ENCODE measurements at regions not wholly inside any gene's neighbourhood (a gene's known extent, or its start where the extent isn't known, plus 50 kb on each side); places are given as distances from the start of the nearest gene placed in this dataset.

DNA sequence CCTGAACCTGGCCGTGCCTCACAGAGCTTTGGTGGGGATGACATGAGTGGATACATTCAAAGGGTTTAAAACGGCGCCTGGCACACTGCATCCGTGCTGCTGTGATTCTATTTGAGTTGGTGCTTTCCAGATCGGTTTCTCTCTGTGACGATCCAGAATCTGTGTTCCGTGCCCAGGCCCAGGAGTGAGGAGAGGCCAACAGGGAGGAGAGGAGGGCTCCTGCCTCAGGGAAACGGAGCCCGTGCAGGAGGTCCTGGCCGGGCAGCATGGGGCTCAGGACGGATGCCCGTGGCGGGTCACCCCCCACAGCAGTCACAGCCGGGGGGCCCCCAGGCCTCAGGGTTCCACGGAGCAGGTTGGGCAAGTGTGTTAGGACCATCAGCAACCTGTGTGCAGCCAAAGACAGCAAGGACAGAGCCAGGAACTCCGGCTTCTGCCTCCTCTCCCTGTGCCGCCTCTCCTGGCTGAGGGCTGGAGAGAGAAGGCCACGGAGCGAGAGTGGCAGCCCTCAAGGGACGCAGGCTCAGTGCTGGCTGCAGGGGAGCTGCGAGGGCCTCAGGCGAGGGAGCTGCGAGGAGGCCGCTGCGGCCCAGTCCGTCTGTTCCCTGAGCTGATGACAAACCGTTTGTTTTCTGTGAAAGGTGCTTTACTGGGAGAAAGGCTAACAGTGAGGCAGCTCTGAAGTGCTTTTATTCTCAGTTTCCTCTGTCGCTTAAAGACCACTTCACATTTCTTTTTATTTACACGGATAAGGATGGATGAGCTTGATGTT, 99.3 kb downstream of the METRNL start:
- no peak for DNase-seq (ENCODE audit: low read depth)

DNA sequence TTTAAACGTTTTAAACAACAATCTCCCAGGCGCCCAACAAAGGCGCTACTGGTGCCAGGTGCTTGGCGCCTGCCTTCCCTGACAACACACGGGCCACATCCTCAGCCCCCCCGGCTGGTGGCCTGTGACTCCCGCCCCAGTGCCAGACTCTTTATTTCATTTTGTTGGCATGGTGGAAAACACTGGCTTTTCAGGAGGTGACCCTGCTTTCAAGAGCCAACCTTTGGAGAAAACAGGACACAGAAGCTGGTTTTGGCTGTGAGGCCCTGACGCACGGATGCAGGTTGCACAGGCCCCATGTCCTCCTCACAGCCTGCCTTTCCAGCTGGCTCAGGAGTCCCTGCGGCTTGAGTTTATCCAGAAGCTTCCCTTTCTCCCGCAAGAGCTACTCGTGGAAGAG, 100.0 kb downstream of the METRNL start:
- DNase-seq (ENCODE audit: low read depth): no peak

DNA sequence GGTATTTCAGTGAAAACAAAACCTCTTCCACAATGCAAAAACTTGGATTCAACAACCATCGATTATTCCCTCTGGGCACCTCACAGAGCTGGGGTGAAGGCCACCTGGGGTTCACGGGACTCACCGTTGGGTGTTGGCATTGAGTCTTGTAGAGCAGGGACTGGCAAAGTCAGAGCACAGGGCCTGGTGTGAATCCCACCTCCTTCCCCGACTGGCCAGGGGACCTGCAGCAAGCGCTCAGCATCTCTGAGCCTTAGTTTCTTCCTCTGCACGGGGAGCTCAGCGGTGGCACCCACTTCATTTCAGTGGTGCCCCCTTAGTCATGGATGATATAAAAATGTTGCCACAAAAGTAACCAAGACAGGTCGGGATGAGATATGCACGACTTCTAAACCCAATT, 100.4 kb downstream of the METRNL start:
- DNase-seq (ENCODE audit: low read depth): no peak

DNA sequence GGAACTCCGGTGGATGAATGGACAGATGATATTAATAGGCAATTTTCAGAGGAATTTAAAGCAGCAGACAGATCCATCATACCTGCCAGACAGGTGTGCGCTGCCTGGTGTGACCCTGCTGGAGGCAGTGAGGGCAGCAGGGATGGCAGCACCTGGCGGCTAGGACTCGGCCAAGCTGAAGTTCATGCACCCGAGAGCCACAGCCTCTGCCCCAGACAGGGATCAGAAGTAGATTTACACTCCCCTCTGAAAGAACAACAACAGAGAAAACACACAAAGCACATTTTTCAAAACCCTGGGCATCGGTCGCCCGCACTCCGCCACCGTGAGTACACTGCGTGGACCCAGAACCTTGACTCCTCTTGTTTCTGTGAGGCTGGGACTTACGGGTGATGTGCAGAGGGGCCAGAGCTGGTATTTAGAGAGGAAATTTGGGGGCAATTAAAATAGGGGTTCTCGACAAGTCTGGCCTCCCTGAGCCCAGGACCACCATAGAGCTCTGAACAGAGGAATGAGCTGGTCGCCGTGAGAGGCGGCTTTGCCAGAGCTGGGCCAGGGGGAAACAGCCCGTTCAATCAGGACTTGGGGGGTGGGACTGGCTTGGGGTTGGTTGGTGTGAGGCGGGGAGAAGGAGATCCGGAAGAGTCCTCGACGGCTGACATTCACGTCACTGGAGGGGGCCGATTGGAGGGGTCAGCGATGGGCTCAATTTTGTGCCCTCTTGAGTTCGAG, 101.0 kb downstream of the METRNL start:
- no peak for DNase-seq (ENCODE audit: low read depth)

DNA sequence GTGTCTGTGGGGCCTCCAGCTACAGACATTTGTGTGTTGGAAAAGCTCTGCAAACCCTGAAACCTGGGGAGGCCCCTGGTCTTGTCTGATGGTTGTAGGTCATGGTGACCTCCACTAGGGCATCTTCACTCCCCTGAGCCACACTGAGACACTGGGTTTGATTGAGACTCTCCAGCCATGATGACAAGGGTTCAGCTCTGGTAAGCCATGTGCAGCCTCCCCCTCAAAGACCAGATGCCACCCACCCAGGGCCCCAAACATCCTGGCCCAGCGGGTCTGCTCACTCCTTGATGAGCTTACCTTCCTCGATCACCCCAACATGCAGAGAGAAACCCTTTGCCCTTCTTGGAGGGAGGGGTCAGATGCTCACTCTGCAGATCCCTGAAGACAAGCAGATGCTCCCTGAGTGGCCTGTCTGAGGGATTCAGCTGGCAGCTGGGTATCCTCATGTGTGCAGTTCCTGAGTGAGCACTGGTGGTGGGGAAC, 101.6 kb downstream of the METRNL start:
- DNase-seq (ENCODE audit: low read depth): no peak

DNA sequence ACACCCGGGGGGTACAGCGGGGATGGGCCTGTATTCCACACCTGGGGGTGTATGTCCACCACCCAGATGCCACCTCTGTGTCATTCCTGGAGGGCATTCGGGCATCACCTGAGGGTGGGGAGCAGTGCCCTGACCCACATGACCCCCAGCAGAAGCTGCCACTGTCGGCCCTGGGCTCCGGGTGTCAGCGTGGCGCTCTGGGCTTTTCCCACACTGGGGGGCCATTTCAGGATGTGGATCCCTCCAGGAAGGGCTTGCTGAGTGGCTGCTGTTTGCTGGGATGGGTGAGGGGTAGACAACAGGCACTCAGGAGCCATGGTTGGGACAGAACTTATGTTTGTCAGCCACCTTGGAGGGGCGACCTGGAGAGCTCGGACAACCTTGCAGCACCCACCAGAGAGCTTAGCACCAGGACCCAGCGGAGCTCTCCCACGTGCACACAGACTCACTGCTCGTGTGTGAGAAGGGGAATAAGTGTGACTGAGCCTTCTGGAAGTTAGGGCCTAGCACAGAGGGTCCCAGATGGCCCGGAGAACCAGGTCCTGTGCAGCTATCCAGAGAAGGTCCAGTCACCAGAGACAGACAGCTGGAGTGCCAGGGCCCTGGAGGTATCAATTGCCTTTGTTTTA, 102.7 kb downstream of the METRNL start:
- DNase-seq (ENCODE audit: low read depth): no peak

DNA sequence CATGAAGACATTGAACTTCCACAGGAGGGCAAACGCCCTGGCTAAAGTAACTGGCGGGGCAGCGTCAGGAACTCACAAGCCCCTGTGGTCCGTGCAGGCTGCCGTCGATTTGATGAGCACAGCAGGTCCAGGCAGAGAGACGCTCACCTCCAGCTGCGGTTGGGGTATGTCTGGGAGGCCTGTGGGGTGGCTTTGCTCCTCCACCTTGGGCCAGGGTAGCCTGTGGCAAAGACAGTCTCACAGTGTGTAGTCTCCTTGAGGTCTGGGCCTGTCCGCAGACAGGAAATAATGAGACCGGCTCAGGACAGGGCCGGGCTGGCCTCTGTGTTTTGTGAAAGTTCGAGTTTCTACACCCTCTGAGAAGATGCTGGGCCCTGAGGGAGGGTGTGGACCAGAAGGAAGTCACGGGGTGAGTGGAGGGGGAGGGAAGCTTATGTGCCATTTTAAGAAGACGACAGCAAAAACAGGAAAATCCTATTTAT, 103.3 kb downstream of the METRNL start:
- DNase-seq (ENCODE audit: low read depth): no peak

DNA sequence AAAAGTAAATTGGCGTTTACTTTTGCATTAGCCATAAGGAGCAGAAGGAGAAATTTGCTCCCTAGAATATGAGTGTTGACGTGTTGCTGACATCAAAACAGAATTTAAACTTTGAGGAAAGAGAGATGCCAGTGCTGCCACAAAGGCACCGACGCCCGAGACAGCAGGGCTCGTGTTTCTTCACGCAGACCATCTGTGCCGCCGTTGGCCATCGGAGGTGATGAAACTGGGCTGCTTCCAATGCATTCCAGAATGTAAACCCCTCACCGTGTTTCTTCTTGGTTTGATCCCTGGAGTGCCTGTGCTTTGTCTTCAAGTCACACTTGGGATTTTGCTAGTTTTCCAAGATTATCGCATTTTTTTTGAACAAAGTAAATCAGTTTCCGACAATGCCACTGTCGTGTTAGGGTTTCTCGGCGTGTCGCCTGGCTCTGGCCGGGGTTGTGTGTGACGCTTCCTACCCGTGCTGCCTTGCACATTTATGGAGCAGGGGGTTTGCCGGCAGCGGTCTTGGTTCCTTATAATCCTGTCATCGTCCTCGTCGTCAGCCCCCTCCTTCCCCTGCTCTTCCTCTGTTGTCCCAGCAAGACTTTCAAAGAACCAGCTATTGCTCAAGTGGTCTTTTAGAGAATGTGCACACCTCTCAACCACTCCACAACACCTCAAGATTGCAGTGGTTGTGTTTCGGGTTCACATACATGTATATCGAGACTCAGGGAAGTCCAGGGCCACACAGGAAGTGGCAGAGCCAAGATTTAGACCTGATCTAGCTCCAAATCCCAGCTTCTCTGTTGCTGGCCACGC, 103.9 kb downstream of the METRNL start:
- no peak for DNase-seq (ENCODE audit: low read depth)

DNA sequence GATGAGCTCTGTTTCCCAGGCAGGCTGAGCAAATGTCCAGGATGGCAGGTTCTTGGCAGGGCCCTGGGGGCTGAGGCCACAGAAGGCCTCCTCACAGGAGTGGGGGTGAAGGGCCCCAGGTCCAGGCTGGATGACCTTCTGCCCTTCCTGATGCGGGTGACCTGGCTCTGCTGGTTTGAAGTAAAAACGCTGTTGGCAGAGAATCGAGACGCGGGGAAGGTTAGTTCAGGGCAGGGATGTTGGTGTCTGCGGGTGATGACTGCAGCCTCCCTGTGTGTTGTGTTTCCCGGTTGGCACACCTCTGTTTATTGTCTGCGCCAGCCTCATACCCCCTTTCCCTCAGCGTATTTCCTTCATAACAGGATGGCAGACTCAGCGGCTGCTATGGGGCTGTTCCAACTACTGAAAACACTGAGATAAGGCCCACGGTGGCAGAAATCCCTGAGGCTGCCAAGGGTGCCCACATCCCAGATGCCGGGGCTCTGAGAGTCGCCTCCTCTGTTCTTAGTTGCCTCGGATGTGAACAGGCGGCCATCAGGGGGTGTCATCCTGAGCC, 104.6 kb downstream of the METRNL start:
- no peak for DNase-seq (ENCODE audit: low read depth)

DNA sequence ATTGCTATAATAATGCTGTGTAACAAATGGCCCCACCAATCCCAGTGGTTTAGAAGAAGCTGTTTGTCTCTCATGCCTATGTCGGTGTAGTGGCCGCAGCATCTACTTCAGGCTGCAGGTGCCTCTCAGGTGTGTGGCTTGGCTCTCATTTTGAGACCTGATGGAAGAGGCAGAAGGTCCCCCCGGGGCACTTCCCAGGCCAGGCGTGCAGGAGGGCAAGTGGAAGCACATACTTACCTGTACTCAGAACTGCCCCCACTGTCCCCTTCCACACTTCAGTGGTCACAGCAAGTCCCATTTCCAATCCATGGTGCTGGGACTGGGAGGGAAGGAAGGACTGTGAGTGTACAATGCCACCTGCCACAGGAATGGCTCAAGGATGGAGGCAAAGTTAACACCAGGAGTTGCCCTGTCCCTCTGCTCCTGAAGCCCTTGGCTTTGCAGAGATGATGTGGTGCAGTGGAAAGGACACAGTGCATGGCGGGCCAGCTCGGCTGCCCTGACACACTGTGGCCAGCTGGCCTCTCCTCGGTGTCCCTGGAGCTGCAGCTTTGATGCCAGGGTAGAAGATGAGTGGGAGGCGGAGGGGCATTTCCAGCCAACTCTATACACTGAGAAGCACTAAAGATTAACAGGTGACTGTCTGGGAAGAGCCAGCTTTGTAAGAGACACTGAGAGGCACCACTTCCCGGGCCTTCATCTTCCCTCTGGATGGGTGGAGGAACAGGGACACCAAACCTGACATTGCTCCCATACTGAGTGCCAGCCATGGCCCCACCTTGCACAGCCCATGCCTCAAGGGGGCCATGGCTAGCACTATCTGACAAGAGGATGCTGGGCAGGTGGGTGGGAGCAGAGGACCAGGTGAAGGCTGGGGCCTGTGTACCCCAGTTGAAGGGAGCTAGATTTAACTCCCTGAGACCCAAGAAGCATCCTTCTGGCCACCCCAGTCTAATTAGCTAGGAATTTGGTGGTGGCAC, 105.9 kb downstream of the METRNL start:
- no peak for DNase-seq (ENCODE audit: low read depth)

DNA sequence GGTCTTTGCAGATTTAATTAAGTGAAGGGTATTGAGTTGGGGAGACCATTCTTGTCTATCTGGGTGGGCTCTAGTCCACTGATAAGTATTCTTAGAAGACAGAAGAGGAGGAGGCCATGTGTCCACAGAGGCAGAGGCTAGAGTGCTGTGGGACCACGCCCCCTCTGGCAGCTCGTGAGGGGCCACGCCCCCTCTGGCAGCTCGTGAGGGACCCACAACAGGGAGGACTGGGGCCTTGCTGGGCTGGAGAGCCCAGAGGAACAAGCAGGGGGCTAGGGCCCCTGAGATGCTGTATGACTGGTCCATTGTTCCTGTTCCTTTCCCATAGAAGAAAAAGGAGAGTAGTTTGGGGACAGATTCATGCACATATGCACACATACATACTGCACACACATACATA, 106.8 kb downstream of the METRNL start:
- DNase-seq (ENCODE audit: low read depth): no peak

DNA sequence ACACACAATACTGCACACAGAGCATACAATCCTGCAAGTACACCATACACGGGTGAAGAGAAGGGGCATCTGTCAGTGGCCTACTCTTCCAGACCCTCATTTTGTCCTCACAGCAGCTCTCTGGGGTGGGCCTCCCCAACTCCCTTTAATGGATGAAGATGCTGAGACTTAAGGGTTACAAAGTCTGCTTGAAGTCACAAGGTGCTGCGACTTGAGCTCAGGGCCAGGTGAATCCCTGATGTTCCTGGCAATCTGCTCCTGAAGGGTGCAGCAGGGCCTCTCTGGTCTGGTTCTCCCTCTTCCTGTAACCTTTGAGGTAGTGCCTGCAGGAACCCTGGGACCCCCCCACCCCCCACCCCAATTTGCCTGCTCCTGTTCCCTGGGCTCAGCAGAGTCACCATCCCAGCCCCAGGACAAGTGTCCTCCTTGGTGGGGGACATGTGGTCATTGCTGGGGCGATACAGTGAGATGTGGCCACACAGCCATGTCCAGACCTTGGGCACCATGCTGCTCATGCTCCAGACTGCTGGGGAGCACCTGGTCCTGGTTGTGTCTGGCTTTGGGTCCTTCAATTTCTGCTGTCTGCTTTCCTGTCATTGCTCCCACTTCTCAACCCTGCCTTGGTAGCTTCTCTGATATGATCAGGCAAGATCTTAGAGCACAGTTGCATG, 107.5 kb downstream of the METRNL start:
- DNase-seq (ENCODE audit: low read depth): no peak

DNA sequence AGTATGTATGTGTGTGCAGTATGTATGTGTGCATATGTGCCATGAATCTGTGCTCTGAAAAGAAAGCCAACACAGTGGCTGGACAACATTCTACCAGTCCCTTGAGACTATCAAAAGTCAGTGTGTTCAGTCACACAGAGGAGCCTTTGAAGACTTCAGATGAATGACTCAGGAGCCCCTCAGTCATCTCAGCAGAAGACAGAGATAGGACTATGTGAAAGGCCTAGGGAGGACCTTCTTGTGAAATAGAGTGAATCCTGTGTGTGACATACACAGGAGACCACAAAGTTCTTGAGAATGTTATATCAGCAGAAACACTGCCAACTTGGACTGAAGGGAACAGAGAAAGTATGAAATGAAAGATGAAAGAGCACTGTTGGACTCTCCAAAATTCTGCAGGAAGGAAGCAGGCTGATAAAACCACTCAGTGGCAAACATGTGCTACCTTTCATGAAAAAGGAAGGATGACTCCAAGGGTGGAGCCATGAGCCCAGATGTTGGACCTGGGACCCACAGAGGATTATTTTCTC, 108.4 kb downstream of the METRNL start:
- DNase-seq (ENCODE audit: low read depth): no peak

DNA sequence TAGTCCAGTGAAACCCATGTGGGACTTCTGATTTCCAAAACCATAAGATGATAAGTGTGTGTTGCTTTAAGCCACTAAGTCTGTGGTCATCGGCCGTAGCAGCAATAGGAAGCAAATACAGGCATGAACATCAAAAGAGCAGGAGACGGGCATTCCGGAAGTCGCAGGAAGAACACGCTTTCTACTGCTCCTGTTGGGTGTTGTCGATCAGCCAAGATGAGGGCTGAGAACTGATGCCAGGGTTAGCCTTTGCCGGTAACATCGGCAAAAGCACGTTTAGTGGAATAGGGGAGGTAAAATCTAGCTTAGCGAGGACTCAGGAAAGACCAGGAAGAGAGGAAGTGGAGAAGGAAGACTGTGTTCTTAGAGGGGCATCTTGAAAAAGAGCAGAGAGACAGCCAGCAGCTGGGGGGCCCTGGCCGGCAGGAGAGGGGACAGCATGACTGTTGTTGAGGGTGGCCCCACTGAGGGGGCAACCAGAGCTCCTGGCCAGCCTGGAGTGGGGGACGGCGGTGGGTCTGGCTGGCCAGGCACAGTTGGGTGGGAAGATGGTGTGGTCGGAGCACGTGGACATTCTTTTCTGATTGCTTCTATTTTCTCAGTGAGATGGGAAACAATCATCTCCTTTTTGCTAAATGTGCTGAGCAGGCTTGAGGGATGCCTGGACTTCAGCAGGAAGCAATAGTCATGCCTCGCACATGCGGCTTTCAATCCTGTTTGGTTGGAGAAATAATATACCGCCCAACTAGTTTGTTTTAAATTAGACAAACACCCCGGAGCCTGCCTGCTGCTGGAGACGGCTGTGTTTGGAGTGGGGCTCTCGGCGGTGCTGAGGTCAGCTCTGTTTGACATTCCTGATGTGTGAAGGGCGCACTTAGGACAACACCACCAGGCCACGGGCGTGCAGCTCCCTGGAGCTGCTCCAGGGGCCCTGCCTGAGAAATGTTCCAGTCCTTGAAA, 109.9 kb downstream of the METRNL start:
- DNase-seq (ENCODE audit: low read depth): peak; percentile 32

DNA sequence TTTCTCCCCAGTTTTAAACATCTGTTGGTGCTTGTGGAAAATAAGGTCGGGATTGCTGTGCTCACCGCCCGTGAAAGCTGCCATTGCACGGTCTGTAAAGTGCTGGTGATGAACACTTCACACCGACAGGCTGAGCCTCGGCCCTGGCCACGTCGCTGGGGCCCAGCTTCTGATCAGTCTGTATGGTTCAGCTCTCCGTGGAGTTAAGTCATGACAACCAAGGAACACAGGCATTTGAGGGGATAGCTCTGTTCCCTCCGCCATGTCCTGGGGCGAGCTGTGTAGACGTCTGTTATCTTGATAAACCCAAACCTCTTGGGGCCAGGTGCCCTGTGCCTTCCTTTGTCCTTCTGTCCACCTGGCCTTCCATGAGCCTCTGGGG, 110.6 kb downstream of the METRNL start:
- DNase-seq (ENCODE audit: low read depth): no peak

DNA sequence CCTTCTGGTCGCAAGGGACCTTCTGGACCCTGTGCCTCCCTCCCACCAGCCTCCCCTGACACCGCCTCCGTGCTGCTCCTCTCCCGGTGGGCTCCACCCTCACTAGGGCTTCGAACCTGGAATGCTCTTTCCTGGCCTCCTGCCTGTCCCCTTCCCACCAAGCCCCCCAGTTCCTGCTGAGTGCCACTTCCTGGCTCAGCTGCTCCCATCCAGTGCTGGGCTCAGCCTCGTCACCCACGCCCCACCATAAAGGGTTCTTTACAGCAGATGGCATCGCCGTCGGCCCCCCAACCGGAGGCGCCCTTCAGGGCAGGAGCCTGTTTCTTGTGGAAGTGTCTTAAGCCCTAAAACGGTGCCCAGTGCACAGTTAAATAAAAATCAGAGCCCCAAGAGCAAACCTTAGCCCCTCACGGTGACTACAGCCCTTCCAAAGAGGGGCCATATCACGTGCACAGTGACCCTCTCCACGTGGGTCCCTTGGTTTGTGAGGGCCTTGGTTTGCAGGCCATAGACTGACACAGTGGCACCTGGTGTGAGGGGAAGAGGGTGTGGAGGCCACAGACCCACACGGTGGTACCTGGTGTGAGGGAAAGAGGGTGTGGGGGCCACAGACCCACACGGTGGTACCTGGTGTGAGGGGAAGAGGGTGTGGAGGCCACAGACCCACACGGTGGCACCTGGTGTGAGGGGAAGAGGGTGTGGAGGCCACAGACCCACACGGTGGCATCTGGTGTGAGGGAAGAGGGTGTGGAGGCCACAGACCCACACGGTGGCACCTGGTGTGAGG, 111.4 kb downstream of the METRNL start:
- DNase-seq (ENCODE audit: low read depth): no peak

DNA sequence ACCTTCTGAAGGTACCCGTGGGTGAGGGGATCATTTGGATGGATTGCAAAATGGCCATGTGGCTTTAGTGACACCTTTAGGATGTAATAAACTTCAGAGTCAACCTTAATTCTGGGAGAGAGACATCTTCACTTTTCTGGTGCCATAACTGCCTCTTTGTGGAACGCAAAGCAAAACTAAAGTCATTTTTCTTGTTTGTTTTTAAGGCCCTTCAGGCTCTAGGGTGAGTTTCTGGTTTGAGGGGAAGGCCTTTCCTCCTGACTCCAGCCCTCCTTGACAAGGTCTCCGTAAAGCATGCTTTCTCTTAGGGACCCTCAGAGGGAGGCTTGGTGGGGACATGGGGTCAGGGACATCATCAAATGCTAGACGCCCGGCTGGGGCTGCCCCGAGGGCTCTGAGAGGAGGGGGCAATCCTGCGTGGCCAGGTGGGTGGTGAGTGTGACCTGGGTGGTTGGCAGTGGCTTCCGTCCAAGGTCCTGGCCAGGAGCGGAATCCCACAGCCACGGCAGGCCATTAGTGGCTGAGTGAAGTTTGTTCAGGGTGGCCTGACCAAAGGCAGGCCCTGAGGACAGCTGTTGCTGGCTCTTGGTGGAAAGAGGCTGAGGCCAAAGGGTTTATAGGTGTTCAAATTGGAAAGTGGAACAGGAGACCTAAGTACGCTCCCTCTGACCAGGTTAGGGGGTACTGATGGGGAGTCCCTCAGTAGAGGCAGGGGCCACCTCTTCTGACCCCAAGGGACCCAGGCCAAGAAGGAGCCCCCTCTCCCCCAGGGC, 112.2 kb downstream of the METRNL start:
- DNase-seq (ENCODE audit: low read depth): no peak

Data from amniotic epithelial cell (primary cell).